Fibroblast of lung (primary cell): ENCODE measurements at regions not wholly inside any gene's neighbourhood (a gene's known extent, or its start where the extent isn't known, plus 50 kb on each side); places are given as distances from the start of the nearest gene placed in this dataset.

Source experiments
- CTCF ChIP-seq, 2 donors: IDR thresholded peaks in 1 of 2; conservative IDR thresholded peaks in 1 of 2; 1 replicate in 1 of 2; 2 replicates in 1 of 2; pipeline ENCODE4 v1.5.1; 2011 to 2012; ENCODE audit warnings: low read length in 2 of 2, control low read depth in 1 of 2, inconsistent platforms in 1 of 2, low read depth in 1 of 2, mild to moderate bottlenecking in 1 of 2
- EZH2 ChIP-seq: IDR thresholded peaks from 2 replicates; pipeline ENCODE4 v1.5.1; 2012; ENCODE audit warnings: low read length, control low read depth, mild to moderate bottlenecking; ENCODE audit errors: missing control alignments

GRCh38 chr5:176181271-176181855, 56.9 kb upstream of the SIMC1 start:
- TF ChIP-seq CTCF (conservative IDR thresholded peaks at IDR 0.05 in 1 of 2, IDR thresholded peaks at IDR 0.05 in 1 of 2; ENCODE audit: low read depth in 1 of 2, low read length in 2 of 2) (no peak), EZH2 (no peak)
